Right lobe of liver (tissue), 6 donors: ENCODE measurements at regions not wholly inside any gene's neighbourhood (a gene's known extent, or its start where the extent isn't known, plus 50 kb on each side); places are given as distances from the start of the nearest gene placed in this dataset.

Experiments
- ATAC-seq, 4 donors: fragments of 200-7000 bp; cut with Tn5 transposase; one replicate each; pipeline ENCODE4 v1.9.1; 2020; ENCODE audit warnings: mild to moderate bottlenecking in 4 of 4, moderate library complexity in 4 of 4
- DNase-seq, 3 donors: peaks; one replicate each; pipeline ENCODE4 v3.0.0-alpha.2; 2020
- H3K27ac ChIP-seq, 3 donors: fragments of 200-600 bp; one replicate each; pipeline ENCODE4 v1.8.0; 2022
- H3K27me3 ChIP-seq, 2 donors: fragments of 200-600 bp; one replicate each; pipeline ENCODE4 v1.8.0; 2022
- H3K36me3 ChIP-seq, 4 donors: fragments of 200-600 bp; sonication (generic) in 1 of 4; one replicate each; pipeline versions ENCODE4 v1.5.1 to v1.8.0; 2017 to 2022; ENCODE audit warnings: control low read depth in 1 of 4
- H3K4me1 ChIP-seq, 4 donors: fragments of 200-600 bp; sonication (generic) in 1 of 4; one replicate each; pipeline versions ENCODE4 v1.5.1 to v1.8.0; 2017 to 2022; ENCODE audit warnings: control low read depth in 1 of 4
- H3K4me3 ChIP-seq, 3 donors: fragments of 200-600 bp; one replicate each; pipeline ENCODE4 v1.8.0; 2022
- H3K9me3 ChIP-seq, 4 donors: fragments of 200-600 bp; sonication (generic) in 1 of 4; one replicate each; pipeline versions ENCODE4 v1.5.1 to v1.8.0; 2017 to 2022; ENCODE audit warnings: control low read depth in 1 of 4
- CTCF ChIP-seq, 4 donors: fragments of 200-600 bp in 3 of 4; fragments of 450-650 bp in 1 of 4; IDR thresholded peaks; one replicate each; pipeline versions ENCODE4 v1.5.1 to v1.8.0; 2016 to 2022; ENCODE audit warnings: antibody characterized with exemption in 4 of 4, mild to moderate bottlenecking in 2 of 4
- POLR2A ChIP-seq: fragments of 450-650 bp; IDR thresholded peaks from one replicate; pipeline ENCODE4 v1.6.1; 2017; ENCODE audit warnings: antibody characterized with exemption, mild to moderate bottlenecking
- WGBS: methylation state at CpG from one replicate; pipeline ENCODE4 v1.1.6; 2018; ENCODE audit warnings: low coverage, low lambda C conversion rate; ENCODE audit not compliant: insufficient coverage; ENCODE audit errors: missing lambda C conversion rate; 5-methylcytosine and 5-hydroxymethylcytosine counted together
- intact Hi-C, 2 donors: fragments of 100-400 bp; cut with DNase I; formaldehyde crosslinking; loops; one replicate each; pipeline versions ENCODE4 v1.11.2 to v1.14.1; 2022
- donor health status: DM: no; HTN: yes; CAD: no.
- donor health status: DM: no; HTN: no; CAD: no.
- donor health status: DM: no; HTN: no; CAD: no.
- donor health status: DM: no; HTN: yes; CAD: no.
- donor health status: DM: no; HTN: yes; CAD: no.

- no peak for ATAC-seq
- intact Hi-C loops, result no loop called here
Observed at GRCh38 chr4:96162636-96163035, 322.7 kb downstream of the PDHA2 start.

GRCh38 chr4:96164814-96165351, 325.0 kb downstream of the PDHA2 start:
- ATAC-seq, result no peak
- Histone ChIP-seq H3K36me3 (no peaks in the 10 kb centered on the region), H3K9me3 (no peaks in the 10 kb centered on the region), H3K27me3 (no peaks in the 10 kb centered on the region), H3K27ac (no peak overlapping the region), H3K4me3 (no peak overlapping the region), H3K4me1 (no peaks in the 10 kb centered on the region)
- intact Hi-C loops, result no loop called here
- TF ChIP-seq POLR2A, result no peak
- TF ChIP-seq CTCF (IDR thresholded peaks at IDR 0.05), result no peak
- no peak for DNase-seq
- 38% methylated on average over 3 of the region's 3 CpGs for WGBS

More at GRCh38 chr4:96162636-96163035, 322.7 kb downstream of the PDHA2 start:
- no peaks in the 10 kb centered on the region for H3K27me3 ChIP-seq
- H3K27ac ChIP-seq, result no peak overlapping the region
- DNase-seq, result no peak
- no peaks in the 10 kb centered on the region for H3K36me3 ChIP-seq
- no peaks in the 10 kb centered on the region for H3K4me1 ChIP-seq
- no peaks in the 10 kb centered on the region for H3K9me3 ChIP-seq
- TF ChIP-seq POLR2A (no peak), CTCF (IDR thresholded peaks at IDR 0.05) (no peak)
- WGBS, result 38% methylated on average over 1 of the region's 1 CpG
- H3K4me3 ChIP-seq, result no peak overlapping the region

GRCh38 chr4:96166806-96167205, 326.9 kb downstream of the PDHA2 start:
- no peak for ATAC-seq

GRCh38 chr4:96170198-96170597, 330.3 kb downstream of the PDHA2 start:
- intact Hi-C loops, result no loop called here
- 78% methylated on average over 6 of the region's 14 CpGs for WGBS
- TF ChIP-seq CTCF (IDR thresholded peaks at IDR 0.05), result no peak
- no peak for TF ChIP-seq POLR2A
- Histone ChIP-seq H3K9me3 (peaks cover 0 to 2% (median 0%) of the 10 kb centered on the region in 4 donors), H3K4me1 (no peaks in the 10 kb centered on the region), H3K27ac (no peak overlapping the region), H3K36me3 (no peaks in the 10 kb centered on the region), H3K4me3 (no peak overlapping the region), H3K27me3 (no peaks in the 10 kb centered on the region)
- DNase-seq (no peak), ATAC-seq (no peak)

More at GRCh38 chr4:96166806-96167205, 326.9 kb downstream of the PDHA2 start:
- no peak overlapping the region for H3K4me3 ChIP-seq
- intact Hi-C loops, result no loop called here
- H3K36me3 ChIP-seq, result no peaks in the 10 kb centered on the region
- no peak for DNase-seq
- no peak overlapping the region for H3K27ac ChIP-seq
- no peak for TF ChIP-seq POLR2A
- no peak for TF ChIP-seq CTCF (IDR thresholded peaks at IDR 0.05)
- H3K27me3 ChIP-seq, result no peaks in the 10 kb centered on the region
- no peaks in the 10 kb centered on the region for H3K4me1 ChIP-seq
- H3K9me3 ChIP-seq, result no peaks in the 10 kb centered on the region

GRCh38 chr4:96173756-96174155, 333.9 kb downstream of the PDHA2 start:
- Histone ChIP-seq H3K27ac (no peak overlapping the region), H3K36me3 (no peaks in the 10 kb centered on the region), H3K4me1 (no peaks in the 10 kb centered on the region), H3K9me3 (peaks cover 0 to 2% (median 0%) of the 10 kb centered on the region in 4 donors), H3K4me3 (no peak overlapping the region), H3K27me3 (no peaks in the 10 kb centered on the region)
- 38% methylated on average over 3 of the region's 3 CpGs for WGBS
- TF ChIP-seq CTCF (IDR thresholded peaks at IDR 0.05) (no peak), POLR2A (no peak)
- intact Hi-C loops, result no loop called here
- ATAC-seq (no peak), DNase-seq (no peak)
